Liver (tissue), 8 donors: ENCODE measurements at regions not wholly inside any gene's neighbourhood (a gene's known extent, or its start where the extent isn't known, plus 50 kb on each side); places are given as distances from the start of the nearest gene placed in this dataset.

Experiments
- DNase-seq: peaks from one replicate; pipeline ENCODE4 v3.0.0-alpha.2; 2017; ENCODE audit warnings: low spot score
- H3K27ac ChIP-seq, 2 donors: one replicate each; pipeline ENCODE4 v1.7.0; 2013; ENCODE audit warnings: inconsistent platforms in 2 of 2, low read length in 2 of 2, control low read depth in 1 of 2, low read depth in 1 of 2, mild to moderate bottlenecking in 1 of 2
- H3K27me3 ChIP-seq, 4 donors: one replicate each; pipeline versions ENCODE4 v1.6.1 to v1.7.0; 2013; ENCODE audit warnings: low read length in 3 of 4, inconsistent platforms in 1 of 4, mild to moderate bottlenecking in 1 of 4, moderate library complexity in 1 of 4; ENCODE audit not compliant: control insufficient read depth in 4 of 4, insufficient read depth in 4 of 4
- H3K36me3 ChIP-seq, 4 donors: one replicate each; pipeline versions ENCODE4 v1.6.1 to v1.7.0; 2013; ENCODE audit warnings: low read length in 3 of 4, mild to moderate bottlenecking in 3 of 4, low read depth in 1 of 4, moderate library complexity in 1 of 4; ENCODE audit not compliant: control insufficient read depth in 4 of 4, insufficient read depth in 3 of 4
- H3K4me1 ChIP-seq, 4 donors: one replicate each; pipeline versions ENCODE4 v1.6.1 to v1.7.0; 2013; ENCODE audit warnings: low read length in 3 of 4, mild to moderate bottlenecking in 3 of 4, moderate library complexity in 1 of 4; ENCODE audit not compliant: control insufficient read depth in 4 of 4, insufficient read depth in 4 of 4
- H3K4me3 ChIP-seq, 3 donors: one replicate each; pipeline versions ENCODE4 v1.6.1 to v1.7.0; 2013; ENCODE audit warnings: low read length in 3 of 3, control low read depth in 1 of 3, low read depth in 1 of 3, mild to moderate bottlenecking in 1 of 3
- H3K9ac ChIP-seq, 2 donors: one replicate each; pipeline ENCODE4 v1.7.0; 2013; ENCODE audit warnings: low read length in 2 of 2, mild to moderate bottlenecking in 2 of 2, moderate library complexity in 2 of 2, control low read depth in 1 of 2, low read depth in 1 of 2
- H3K9me3 ChIP-seq, 4 donors: one replicate each; pipeline versions ENCODE4 v1.6.1 to v1.7.0; 2013; ENCODE audit warnings: low read length in 3 of 4; ENCODE audit not compliant: control insufficient read depth in 4 of 4
- EGR1 ChIP-seq, 2 donors: IDR thresholded peaks; 2 replicates each; pipeline ENCODE4 v1.6.1; 2016 to 2018; ENCODE audit warnings: antibody characterized with exemption in 2 of 2, low read depth in 2 of 2
- FOXA1 ChIP-seq: IDR thresholded peaks from 2 replicates; pipeline ENCODE4 v1.6.1; 2016; ENCODE audit warnings: antibody characterized with exemption
- FOXA2 ChIP-seq: IDR thresholded peaks from 2 replicates; pipeline ENCODE4 v1.6.1; 2016; ENCODE audit warnings: antibody characterized with exemption
- GABPA ChIP-seq, 2 donors: IDR thresholded peaks in 1 of 2; conservative IDR thresholded peaks in 1 of 2; 2 replicates each; pipeline ENCODE4 v1.6.1; 2016; ENCODE audit warnings: antibody characterized with exemption in 2 of 2, mild to moderate bottlenecking in 1 of 2, moderate library complexity in 1 of 2
- HNF4A ChIP-seq, 2 donors: conservative IDR thresholded peaks; 2 replicates each; pipeline ENCODE4 v1.6.1; 2016; ENCODE audit warnings: antibody characterized with exemption in 2 of 2, mild to moderate bottlenecking in 2 of 2
- HNF4G ChIP-seq: IDR thresholded peaks from 2 replicates; pipeline ENCODE4 v1.6.1; 2016; ENCODE audit warnings: antibody characterized with exemption
- JUND ChIP-seq, 2 donors: IDR thresholded peaks; 2 replicates each; pipeline ENCODE4 v1.6.1; 2016; ENCODE audit warnings: antibody characterized with exemption in 2 of 2
- NR2F2 ChIP-seq: IDR thresholded peaks from 2 replicates; pipeline ENCODE4 v1.6.1; 2016; ENCODE audit warnings: antibody characterized with exemption
- RAD21 ChIP-seq, 2 donors: IDR thresholded peaks; 2 replicates each; pipeline ENCODE4 v1.6.1; 2016; ENCODE audit warnings: antibody characterized with exemption in 2 of 2, mild to moderate bottlenecking in 2 of 2
- RXRA ChIP-seq, 2 donors: IDR thresholded peaks; 2 replicates each; pipeline ENCODE4 v1.6.1; 2017 to 2018; ENCODE audit warnings: antibody characterized with exemption in 2 of 2, mild to moderate bottlenecking in 1 of 2
- SP1 ChIP-seq: IDR thresholded peaks from 2 replicates; pipeline ENCODE4 v1.6.1; 2018; ENCODE audit warnings: antibody characterized with exemption, mild to moderate bottlenecking
- TAF1 ChIP-seq: conservative IDR thresholded peaks from 2 replicates; pipeline ENCODE4 v1.6.1; 2016; ENCODE audit warnings: antibody characterized with exemption, mild to moderate bottlenecking
- YY1 ChIP-seq: IDR thresholded peaks from 2 replicates; pipeline ENCODE4 v1.6.1; 2016; ENCODE audit warnings: antibody characterized with exemption, mild to moderate bottlenecking
- WGBS: extraction: QIAGEN DNeasy Blood & Tissue Kit; methylation state at CpG from one replicate; pipeline ENCODE4 v1.1.7; 2013; 5-methylcytosine and 5-hydroxymethylcytosine counted together
- TF ChIP-seq, protein P1 (sequence below): fragments of 150-350 bp; IDR thresholded peaks from 2 replicates; pipeline ENCODE4 v1.5.1; 2017; ENCODE audit warnings: improper control_type of control experiment, low read depth, low read length; ENCODE audit not compliant: missing input control
- TF ChIP-seq, protein P2 (sequence below): IDR thresholded peaks from 2 replicates; pipeline ENCODE4 v1.6.1; 2016; ENCODE audit warnings: antibody characterized with exemption
- TF ChIP-seq, protein P3 (sequence below): IDR thresholded peaks from 2 replicates; pipeline ENCODE4 v1.6.1; 2016; ENCODE audit warnings: antibody characterized with exemption, mild to moderate bottlenecking
- TF ChIP-seq, protein P4 (sequence below): IDR thresholded peaks from 2 replicates; pipeline ENCODE4 v1.6.1; 2016; ENCODE audit warnings: antibody characterized with exemption
- TF ChIP-seq, protein P5 (sequence below): IDR thresholded peaks from 2 replicates; pipeline ENCODE4 v1.6.1; 2016; ENCODE audit warnings: antibody characterized with exemption
- donor health status: healthy.
- donor health status: healthy.
- donor health status: healthy.
- donor health status: healthy.
- donor health status: healthy.

DNA sequence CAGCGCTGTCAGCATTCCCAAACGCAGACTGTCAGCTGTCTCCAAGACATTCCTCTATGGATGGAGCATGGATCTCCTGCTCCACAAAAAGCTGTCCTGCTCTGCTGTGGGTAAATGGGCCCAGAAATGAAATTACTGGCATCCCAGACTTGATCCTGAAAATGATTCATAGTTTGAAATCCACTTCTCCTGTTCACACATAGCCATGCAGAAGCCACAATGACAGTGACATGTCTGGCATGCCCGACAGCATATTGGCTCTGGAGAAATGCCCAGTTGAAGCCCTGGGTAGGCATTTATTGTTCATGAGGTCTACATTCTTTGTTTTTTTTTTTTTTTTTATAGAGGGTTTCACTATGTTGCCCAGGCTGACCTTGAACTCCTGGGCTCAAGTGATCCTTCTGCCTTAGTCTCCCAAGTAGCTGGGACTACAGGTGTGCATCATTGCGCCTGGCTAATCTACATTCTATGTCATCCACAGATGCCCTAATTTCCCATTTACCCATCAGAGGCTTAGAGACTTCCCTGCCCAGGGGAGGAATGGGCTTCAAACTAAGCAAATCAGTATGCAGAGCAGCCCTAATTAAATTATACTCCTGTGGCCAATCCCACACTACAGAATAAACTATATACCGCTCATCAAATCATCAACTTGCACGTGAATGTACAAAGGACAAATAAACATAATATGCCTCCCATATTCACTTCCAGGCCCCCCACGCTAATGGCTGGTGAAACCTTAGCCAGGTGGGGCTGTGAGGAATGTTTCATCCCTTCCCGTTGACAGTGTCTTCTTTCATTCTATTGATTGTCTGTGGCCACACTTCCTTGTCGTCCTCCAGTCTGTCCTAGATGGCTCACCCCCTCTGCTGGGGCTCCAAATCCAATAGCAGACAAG is 61.8 kb upstream of the EEPD1 start:
- 89% methylated on average over 9 of the region's 9 CpGs for WGBS
- no peaks in the 10 kb centered on the region for H3K9me3 ChIP-seq
- H3K27ac ChIP-seq, result no peak overlapping the region
- TF ChIP-seq RAD21 (IDR thresholded peaks at IDR 0.05) (no peak), EGR1 (IDR thresholded peaks at IDR 0.05; ENCODE audit: low read depth in 2 of 2) (no peak), YY1 (no peak), HNF4G (no peak), HNF4A (conservative IDR thresholded peaks at IDR 0.05) (no peak), FOXA1 (no peak), NR2F2 (no peak), TAF1 (no peak), GABPA (IDR thresholded peaks at IDR 0.05 in 1 of 2, conservative IDR thresholded peaks at IDR 0.05 in 1 of 2) (no peak), JUND (IDR thresholded peaks at IDR 0.05) (no peak), FOXA2 (no peak), SP1 (no peak), RXRA (IDR thresholded peaks at IDR 0.05) (no peak)
- TF ChIP-seq, protein P1, sequence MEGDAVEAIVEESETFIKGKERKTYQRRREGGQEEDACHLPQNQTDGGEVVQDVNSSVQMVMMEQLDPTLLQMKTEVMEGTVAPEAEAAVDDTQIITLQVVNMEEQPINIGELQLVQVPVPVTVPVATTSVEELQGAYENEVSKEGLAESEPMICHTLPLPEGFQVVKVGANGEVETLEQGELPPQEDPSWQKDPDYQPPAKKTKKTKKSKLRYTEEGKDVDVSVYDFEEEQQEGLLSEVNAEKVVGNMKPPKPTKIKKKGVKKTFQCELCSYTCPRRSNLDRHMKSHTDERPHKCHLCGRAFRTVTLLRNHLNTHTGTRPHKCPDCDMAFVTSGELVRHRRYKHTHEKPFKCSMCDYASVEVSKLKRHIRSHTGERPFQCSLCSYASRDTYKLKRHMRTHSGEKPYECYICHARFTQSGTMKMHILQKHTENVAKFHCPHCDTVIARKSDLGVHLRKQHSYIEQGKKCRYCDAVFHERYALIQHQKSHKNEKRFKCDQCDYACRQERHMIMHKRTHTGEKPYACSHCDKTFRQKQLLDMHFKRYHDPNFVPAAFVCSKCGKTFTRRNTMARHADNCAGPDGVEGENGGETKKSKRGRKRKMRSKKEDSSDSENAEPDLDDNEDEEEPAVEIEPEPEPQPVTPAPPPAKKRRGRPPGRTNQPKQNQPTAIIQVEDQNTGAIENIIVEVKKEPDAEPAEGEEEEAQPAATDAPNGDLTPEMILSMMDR, result no peak
- TF ChIP-seq, protein P2, sequence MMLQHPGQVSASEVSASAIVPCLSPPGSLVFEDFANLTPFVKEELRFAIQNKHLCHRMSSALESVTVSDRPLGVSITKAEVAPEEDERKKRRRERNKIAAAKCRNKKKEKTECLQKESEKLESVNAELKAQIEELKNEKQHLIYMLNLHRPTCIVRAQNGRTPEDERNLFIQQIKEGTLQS, result no peak
- TF ChIP-seq, protein P3, sequence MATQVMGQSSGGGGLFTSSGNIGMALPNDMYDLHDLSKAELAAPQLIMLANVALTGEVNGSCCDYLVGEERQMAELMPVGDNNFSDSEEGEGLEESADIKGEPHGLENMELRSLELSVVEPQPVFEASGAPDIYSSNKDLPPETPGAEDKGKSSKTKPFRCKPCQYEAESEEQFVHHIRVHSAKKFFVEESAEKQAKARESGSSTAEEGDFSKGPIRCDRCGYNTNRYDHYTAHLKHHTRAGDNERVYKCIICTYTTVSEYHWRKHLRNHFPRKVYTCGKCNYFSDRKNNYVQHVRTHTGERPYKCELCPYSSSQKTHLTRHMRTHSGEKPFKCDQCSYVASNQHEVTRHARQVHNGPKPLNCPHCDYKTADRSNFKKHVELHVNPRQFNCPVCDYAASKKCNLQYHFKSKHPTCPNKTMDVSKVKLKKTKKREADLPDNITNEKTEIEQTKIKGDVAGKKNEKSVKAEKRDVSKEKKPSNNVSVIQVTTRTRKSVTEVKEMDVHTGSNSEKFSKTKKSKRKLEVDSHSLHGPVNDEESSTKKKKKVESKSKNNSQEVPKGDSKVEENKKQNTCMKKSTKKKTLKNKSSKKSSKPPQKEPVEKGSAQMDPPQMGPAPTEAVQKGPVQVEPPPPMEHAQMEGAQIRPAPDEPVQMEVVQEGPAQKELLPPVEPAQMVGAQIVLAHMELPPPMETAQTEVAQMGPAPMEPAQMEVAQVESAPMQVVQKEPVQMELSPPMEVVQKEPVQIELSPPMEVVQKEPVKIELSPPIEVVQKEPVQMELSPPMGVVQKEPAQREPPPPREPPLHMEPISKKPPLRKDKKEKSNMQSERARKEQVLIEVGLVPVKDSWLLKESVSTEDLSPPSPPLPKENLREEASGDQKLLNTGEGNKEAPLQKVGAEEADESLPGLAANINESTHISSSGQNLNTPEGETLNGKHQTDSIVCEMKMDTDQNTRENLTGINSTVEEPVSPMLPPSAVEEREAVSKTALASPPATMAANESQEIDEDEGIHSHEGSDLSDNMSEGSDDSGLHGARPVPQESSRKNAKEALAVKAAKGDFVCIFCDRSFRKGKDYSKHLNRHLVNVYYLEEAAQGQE, result no peak
- TF ChIP-seq, protein P4, sequence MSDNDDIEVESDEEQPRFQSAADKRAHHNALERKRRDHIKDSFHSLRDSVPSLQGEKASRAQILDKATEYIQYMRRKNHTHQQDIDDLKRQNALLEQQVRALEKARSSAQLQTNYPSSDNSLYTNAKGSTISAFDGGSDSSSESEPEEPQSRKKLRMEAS, result no peak
- TF ChIP-seq, protein P5, sequence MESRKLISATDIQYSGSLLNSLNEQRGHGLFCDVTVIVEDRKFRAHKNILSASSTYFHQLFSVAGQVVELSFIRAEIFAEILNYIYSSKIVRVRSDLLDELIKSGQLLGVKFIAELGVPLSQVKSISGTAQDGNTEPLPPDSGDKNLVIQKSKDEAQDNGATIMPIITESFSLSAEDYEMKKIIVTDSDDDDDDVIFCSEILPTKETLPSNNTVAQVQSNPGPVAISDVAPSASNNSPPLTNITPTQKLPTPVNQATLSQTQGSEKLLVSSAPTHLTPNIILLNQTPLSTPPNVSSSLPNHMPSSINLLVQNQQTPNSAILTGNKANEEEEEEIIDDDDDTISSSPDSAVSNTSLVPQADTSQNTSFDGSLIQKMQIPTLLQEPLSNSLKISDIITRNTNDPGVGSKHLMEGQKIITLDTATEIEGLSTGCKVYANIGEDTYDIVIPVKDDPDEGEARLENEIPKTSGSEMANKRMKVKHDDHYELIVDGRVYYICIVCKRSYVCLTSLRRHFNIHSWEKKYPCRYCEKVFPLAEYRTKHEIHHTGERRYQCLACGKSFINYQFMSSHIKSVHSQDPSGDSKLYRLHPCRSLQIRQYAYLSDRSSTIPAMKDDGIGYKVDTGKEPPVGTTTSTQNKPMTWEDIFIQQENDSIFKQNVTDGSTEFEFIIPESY, result no peak
- peaks cover 0 to 2% (median 0%) of the 10 kb centered on the region in 4 donors for H3K4me1 ChIP-seq
- H3K4me3 ChIP-seq, result no peak overlapping the region
- H3K9ac ChIP-seq, result no peak overlapping the region
- no peaks in the 10 kb centered on the region for H3K27me3 ChIP-seq
- no peak for DNase-seq
- H3K36me3 ChIP-seq, result no peaks in the 10 kb centered on the region
